ENCODE measurements at regions not wholly inside any gene's neighbourhood (a gene's known extent, or its start where the extent isn't known, plus 50 kb on each side); places are given as distances from the start of the nearest gene placed in this dataset.

DNA sequence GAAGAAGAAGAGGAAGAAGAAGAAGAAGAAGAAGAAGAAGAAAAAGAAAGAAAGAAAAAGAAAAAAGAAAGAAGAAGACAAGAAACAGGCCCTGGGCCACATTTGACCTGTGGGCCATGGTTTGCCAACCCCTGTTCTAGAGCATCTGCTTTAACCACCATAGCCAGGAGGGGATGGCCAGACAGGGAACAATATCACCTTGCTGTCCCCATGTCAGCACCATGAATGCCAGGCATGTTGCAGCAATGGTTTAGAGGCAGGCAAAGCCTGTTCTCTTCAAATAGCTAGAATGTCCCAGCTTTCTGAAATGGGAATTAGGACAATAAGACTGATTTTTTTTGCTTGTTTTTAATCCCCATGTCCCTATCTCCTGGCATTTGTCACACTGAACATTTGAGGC lies 338.6 kb upstream of the PLET1 start:
- DNase-seq: no peak

DNA sequence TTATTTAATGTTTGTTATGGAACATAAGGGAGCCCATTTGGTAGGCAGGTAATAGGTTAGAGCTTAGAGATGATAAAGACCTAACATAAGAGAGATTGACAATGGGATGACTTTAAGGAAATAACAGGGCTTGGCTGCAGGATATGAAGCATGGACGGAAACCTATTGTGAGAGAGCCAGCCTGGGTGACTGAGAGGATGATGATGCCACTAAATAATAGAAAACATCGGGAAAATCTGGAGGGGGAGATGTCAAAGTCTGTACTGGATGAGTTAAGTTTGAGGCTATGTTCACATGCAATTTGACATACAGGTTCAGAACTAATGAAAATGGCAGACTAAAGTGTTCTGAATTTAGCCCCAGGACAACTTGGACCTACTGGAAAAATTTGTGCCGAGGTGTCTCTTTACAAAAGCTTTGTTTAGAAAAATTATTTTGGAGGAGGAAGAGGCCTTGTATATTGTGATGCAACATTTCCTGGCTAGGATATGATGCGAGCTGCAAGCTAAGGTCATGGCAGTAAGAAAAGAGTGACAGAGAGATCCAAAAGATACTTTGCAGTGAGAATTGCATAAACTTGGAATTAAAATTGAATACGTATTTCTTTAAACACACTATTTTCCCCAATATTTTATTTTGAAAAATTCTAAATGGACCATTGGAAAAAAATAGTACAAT lies 339.3 kb upstream of the PLET1 start:
- no peak for DNase-seq

DNA sequence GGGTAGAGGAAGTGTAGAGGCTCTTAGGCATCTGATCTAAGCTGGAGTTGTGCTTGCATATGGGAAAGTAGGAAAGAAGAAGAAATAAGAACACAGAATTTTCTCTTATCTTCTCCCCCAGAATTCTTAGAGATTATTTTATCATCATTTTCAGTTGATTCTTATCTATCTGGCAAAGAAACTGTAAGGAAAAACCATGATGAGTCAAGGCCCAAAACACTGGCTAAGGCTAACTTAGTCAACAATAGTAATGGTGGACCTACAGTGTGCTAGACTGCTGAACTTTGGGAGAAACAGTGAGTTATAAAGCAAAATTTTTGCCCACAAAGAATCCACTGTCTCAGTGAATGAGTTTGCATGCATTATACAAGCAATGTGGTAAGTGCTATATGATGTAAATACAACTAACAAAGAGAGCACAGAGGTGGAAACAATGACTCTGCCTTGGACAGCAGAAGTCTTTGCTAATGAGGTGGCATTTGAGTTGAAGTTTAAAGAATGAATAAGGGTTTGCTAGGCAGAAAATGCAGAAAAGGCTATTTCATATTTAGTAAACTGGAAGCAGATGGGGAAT lies 344.5 kb upstream of the PLET1 start:
- DNase-seq: no peak

GRCh38 chr11:112606656-112607055 lies 346.0 kb upstream of the PLET1 start:
- DNase-seq: peak; percentile 7

DNA sequence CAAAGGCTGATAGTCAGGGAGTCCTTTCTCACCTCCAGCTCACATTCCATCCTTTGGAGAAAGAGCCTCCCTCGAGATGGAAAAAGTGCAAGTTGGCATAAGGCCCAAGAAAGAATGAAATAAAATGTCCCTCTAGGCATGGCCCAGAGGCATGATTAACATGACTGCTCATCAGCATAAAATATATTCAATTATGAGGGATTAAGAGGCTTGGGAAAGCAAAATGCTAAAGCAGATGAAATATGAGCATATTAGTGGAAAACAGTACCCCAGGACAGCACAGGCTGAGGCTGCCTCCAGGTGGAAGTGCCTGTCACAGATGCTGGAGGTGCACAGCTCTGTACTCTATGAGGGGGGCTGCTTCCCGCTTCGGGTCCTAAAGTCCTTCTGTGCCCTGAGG lies 347.8 kb upstream of the PLET1 start:
- no peak for DNase-seq

- no peak for DNase-seq
These were observed 349.8 kb upstream of the PLET1 start for GRCh38 chr11:112610494-112610893.

DNA sequence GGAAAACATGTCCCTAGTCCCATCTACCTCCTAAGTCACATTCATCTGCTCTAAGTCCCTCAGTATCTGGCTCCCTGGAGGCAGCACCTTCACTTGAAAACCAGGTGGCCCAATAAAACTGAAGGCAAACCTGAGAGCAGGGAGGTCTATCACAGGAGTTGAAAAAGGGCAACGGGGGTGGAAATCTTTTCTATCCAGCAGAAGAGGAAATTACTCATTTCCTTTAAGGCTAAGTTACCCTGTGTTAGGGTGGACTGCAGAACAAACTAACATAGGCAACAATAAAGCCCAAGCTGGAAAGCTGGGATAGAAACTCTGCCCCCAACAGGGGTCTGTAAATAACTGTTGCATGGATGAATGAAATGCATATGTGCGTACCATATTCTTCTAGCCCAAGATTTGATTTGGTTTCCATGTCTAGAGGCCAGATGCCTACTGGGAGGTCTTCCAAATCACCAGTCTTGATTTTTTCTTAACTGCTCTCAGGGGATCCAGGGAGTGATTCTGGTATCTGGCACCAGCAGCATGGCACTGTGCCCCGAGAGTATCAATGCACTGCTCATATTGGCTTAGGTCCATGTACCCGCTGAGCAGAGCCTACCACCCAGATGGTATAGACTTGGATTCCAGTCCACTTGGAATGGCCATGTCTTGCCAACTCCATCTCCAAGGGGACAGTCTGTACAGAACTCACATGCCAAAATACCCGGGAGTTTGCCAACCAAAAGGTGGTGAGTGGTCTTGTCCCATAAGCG lies 350.0 kb upstream of the NCAM1 start:
- DNase-seq: no peak

DNA sequence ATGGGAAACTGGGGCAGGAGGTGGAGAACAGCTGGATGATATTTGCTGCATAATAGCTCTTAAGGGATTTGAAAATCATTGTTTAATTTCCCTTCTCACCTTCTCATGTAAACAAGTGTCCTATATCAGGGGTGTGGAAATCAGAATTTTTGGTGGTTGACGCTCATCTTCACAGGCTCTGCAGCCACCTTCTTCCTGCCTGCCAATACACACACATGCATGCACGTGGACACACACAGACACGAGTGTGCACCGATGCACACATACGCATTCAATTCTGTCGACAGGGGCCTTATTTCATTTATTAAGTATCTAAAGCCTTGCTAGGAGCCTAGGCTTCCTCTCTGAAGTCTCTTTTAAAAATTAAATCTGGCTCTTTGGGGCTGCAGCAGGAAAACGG lies 349.4 kb upstream of the NCAM1 start:
- no peak for DNase-seq

DNA sequence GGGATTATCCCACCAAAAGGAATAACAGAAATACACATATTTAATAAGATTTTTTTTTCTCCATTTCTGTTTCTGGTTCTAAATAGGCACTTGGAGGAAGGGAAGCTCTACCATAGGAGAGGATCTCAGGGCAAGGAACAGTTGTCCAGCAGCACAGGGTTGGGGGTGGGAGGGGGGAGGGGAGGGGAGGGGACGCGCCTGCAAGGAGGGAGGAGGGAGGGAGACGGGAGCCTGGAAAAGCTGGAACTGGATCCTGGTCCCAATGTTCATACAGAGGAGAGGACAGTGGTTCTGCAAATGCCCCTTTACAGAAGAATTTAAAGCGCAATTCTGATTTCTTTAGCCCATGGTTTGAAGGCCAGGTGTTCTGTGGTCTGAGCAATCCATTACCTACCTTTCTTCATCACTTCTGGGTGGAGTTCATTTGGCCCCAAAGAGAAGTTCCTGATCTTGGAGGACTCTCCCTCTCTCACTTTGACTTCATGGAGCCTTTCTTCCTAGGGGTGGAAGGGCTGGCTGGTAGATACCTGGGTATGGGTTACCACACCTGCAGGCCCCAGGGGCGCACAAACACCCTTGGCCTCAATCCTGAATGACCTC lies 348.9 kb upstream of the NCAM1 start:
- DNase-seq: no peak

DNA sequence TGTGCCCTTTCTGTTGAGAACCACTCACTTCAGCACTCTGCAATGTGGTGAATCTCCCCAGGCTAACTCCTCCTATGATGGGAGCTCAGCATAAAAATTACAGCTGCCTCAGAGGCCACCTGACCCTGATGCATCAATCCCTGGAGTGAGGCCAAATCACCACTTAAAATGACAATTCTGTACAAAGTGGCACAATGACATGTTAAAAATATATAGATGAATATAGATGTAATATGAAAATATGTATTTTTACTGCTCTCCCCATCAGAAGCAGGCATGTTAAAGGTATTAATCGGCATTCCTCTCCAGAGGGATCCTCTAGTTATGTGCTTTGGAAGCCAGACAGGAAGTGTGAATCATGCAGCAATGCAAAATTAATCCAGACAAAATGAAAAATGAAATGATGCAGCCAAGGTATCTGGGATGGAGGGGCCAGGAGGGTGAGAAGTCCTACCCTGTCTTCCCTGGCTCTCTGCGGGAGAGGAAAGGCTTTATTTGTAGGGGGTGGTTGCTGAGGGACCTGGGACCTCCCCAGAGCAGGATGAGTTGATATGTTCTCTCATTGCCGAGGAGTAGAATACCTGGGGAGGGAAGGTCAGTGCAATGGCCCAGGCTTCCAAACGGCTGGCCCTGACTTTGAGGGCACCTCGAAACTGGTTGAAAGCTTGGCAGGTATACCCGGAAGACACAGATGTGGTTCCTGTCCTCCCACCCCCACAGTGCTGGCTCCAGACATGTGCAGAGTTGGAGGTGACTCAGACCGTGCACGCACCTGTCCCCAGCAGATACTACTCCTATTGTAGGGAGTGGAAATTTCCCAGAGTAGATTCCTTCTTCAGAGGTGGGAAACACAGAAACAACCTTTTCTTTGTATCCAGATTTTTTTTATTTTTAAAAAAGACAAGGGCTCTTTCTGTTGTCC lies 347.9 kb upstream of the NCAM1 start:
- DNase-seq: no peak

DNA sequence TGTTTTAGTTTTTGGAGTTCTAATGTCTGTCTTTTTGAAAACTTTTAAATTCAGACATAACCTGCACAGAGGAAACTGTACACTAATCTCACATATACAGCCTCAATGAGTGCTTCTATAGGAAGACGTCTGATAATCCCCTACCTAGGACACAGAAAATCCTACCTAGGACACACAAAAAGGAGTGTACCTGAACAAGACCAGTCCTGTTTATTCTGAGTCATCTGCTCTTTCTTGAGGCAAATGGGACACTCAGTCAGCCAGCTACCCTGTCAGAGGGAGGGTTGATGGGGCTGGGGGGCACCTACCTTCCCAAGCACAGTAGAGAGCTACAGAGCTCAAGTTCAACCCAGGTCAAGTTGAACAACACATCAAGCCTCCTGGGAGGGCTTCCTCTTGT lies 346.6 kb upstream of the NCAM1 start:
- DNase-seq: no peak

GRCh38 chr11:112615238-112615637 lies 346.0 kb upstream of the NCAM1 start:
- no peak for DNase-seq

DNA sequence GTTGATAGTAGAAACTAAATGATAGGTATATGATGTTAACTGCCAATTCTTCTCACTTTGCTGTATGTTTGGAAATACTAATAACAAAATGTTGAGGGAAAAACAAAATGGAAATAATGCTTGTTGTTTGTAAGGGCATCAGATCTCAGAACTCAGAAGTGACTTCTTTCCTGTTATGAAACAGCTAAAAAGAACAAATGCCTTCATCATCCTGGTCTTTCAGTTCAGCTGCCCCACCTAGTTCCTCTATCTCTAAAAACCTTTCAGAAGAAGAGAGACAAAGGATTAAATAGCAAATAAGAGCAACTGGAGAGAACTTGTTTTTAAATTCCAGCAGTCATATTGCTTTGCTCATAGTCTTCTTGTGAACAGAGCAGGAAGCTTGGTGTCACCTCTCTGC lies 345.3 kb upstream of the NCAM1 start:
- no peak for DNase-seq

- no peak for DNase-seq
These were observed 344.7 kb upstream of the NCAM1 start for GRCh38 chr11:112616327-112617097.

DNA sequence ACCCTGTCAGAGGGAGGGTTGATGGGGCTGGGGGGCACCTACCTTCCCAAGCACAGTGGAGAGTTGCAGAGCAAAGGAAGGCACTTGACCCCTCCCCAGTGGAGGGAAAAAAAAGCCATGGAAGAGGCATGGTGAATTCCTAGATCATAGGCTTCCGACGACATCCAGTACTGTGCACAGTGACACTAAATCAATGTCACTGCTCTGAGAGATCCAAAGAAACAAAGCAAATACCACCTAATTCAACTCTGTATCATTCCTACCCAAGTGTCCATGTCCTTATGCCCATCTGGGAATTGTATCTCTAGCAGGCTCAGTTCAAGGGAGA lies 344.2 kb upstream of the NCAM1 start:
- no peak for DNase-seq

GRCh38 chr11:112617977-112618826 lies 343.0 kb upstream of the NCAM1 start:
- no peak for DNase-seq

DNA sequence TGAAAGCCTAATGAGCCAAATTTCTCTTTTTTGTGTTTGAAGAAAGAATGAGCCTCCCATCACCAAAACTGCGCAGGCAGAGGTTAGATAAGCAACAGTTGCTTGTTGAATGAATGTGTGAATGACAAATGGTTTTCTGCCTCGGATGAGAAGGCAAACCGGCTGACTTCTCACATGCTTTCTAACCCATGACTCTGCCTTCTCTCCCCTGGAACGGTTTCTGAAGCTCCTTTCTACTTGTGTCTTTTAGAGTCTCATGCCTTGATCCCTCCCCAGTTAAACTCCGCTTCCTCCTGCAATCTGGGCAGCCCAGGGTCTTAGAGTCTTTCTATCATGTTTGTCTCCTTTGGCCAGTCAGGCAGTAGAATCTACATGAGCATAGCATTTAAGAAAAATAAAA lies 342.1 kb upstream of the NCAM1 start:
- DNase-seq: no peak

- DNase-seq: no peak
These were observed 340.4 kb upstream of the NCAM1 start for GRCh38 chr11:112620621-112621394.

DNA sequence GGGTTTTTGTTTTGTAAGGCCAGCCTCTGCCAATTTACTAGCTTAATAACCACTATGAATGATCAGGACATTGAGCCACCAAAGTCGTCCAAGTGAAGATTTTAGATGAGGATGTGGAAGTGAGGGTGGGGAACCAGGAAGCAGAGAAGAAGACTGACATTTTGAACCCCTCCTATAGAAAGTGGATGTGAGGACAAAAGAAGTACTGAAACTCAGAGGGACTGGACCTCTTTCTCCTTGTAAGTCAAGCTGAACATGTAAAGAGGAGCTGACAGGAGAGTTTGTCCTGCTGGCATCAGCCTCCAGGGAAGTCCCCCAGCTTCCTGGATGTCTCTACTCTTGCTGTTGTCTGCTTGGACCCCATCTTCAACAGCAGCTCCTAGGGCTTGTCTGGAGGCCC lies 338.2 kb upstream of the NCAM1 start:
- DNase-seq: no peak

DNA sequence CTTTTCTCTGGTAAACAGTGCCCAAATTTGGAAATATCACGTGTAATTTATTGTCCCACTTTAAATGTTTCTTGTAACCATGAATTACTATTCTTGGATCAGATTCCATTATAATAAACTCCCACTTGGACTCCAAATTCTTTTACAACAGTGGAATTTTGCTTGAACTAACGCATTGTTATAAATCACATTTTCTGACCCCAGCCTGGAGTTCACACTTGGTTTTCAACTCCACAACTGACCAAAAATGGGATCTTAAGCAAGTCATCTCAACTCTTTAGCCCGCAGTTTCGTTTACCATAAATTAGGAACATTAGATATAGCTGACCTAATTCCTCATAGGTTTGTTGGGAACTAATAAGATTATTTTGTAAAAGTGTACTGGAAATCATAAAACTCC lies 336.8 kb upstream of the NCAM1 start:
- DNase-seq: no peak
